NCI-H1694 (cell line): ENCODE measurements at regions not wholly inside any gene's neighbourhood (a gene's known extent, or its start where the extent isn't known, plus 50 kb on each side); places are given as distances from the start of the nearest gene placed in this dataset.

Experiments
- DNase-seq: peaks from one replicate; lab custom pipeline; 2025; lab: John Stamatoyannopoulos, UW

- DNase-seq: no peak
Observed at GRCh38 chr2:190809139-190809764, 71.4 kb upstream of the GLS start.

- no peak for DNase-seq
Observed at GRCh38 chr2:190809876-190810525, 70.6 kb upstream of the GLS start.

- no peak for DNase-seq
Observed at GRCh38 chr2:190810981-190811587, 69.5 kb upstream of the GLS start.

- DNase-seq: no peak
Observed at GRCh38 chr2:190811811-190812210, 68.8 kb upstream of the GLS start.

GRCh38 chr2:190812506-190813294 lies 67.9 kb upstream of the GLS start:
- no peak for DNase-seq

- DNase-seq: no peak
Observed at GRCh38 chr2:190815226-190815625, 65.4 kb upstream of the GLS start.

GRCh38 chr2:190817082-190817481 lies 63.5 kb upstream of the GLS start:
- DNase-seq: no peak

- no peak for DNase-seq
Observed at GRCh38 chr2:190819840-190820301, 60.8 kb upstream of the GLS start.

- no peak for DNase-seq
Observed at GRCh38 chr2:190820416-190820815, 60.2 kb upstream of the GLS start.

GRCh38 chr2:190822043-190822442 lies 58.6 kb upstream of the GLS start:
- DNase-seq: no peak

- DNase-seq: no peak
Observed at GRCh38 chr2:190827720-190828119, 52.9 kb upstream of the GLS start.

GRCh38 chr2:190829642-190830041 lies 51.0 kb upstream of the GLS start:
- DNase-seq: no peak
